ENCODE measurements at regions not wholly inside any gene's neighbourhood (a gene's known extent, or its start where the extent isn't known, plus 50 kb on each side); places are given as distances from the start of the nearest gene placed in this dataset.

DNA sequence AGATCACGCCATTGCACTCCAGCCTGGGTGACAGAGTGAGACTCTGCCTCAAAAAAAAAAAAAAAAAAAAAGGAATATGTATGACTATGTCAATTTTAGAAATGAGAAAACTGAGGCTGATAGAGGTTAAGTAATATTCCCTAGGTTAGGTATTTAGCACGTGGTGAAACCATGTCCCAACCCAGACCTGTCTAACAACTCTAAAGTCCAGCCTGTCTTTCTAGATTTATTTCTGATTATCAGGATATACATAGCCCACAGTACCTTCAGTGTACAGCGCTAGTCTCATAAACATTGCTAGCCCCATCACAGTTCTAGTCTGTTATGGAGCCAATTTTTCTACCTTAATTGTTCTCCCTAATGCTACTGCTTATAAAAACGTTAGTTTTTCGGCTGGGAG is 88.4 kb upstream of the RAP2B start:
- intact Hi-C loops (cut with micrococcal nuclease; ENCODE audit: unreplicated experiment) (no loop called here), in situ Hi-C loops (cut with MboI) (no loop called here)
- Histone ChIP-seq H3K27me3 (replicated peaks in 1 of 2; ENCODE audit: control insufficient read depth in 2 of 2, insufficient read depth in 2 of 2, low read length in 1 of 2) (no peaks in the 10 kb centered on the region), H4K20me1 (ENCODE audit: control insufficient read depth, insufficient read depth) (no peaks in the 10 kb centered on the region), H3K4me2 (ENCODE audit: control insufficient read depth, insufficient read depth) (no peak overlapping the region), H3K9ac (ENCODE audit: control insufficient read depth, insufficient read depth, low read length) (no peak overlapping the region), H3K79me2 (ENCODE audit: control insufficient read depth, insufficient read depth, low read length) (no peaks in the 10 kb centered on the region), H3K4me1 (ENCODE audit: control insufficient read depth, insufficient read depth, low read length) (no peaks in the 10 kb centered on the region), H3K36me3 (ENCODE audit: control insufficient read depth in 2 of 2, insufficient read depth in 2 of 2, low read length in 1 of 2) (no peaks in the 10 kb centered on the region), H3K9me3 (replicated peaks; ENCODE audit: control insufficient read depth, insufficient read depth, low read length) (no peaks in the 10 kb centered on the region), H2AFZ (ENCODE audit: control insufficient read depth, low read depth, low read length) (no peak overlapping the region), H3K4me3 (no peak overlapping the region), H3K27ac (ENCODE audit: control insufficient read depth, insufficient read depth) (no peak overlapping the region)
- SMC1A ChIA-PET (ENCODE audit: uncharacterized antibody, unreplicated experiment): no interaction called here
- WGBS (ENCODE audit: insufficient coverage, insufficient replicate concordance, low lambda C conversion rate, missing lambda C conversion rate): 33% methylated on average over 5 of the region's 5 CpGs
- CTCF ChIA-PET: no interaction called here
- no peak for DNase-seq (ENCODE audit: low read depth, low spot score)
- FAIRE-seq: no peak
- POLR2A ChIA-PET: no interaction called here
- ATAC-seq: no peak
- BruUV-seq (replicated peaks): no TSS peak
- RAD21 ChIA-PET (ENCODE audit: unreplicated experiment): no interaction called here
- TF ChIP-seq BRCA1 (IDR thresholded peaks at IDR 0.05; ENCODE audit: low read depth, low read length) (no peak), CREB1 (IDR thresholded peaks at IDR 0.05; ENCODE audit: low read depth) (no peak), POLR2AphosphoS5 (IDR thresholded peaks at IDR 0.05; ENCODE audit: low read length) (no peak), LARP7 (IDR thresholded peaks at IDR 0.05) (no peak), NBN (IDR thresholded peaks at IDR 0.05) (no peak), EP300 (IDR thresholded peaks at IDR 0.05; ENCODE audit: borderline replicate concordance in 1 of 2, control insufficient read depth in 1 of 2, low read depth in 2 of 2, low read length in 2 of 2) (no peak), NR2F1 (conservative IDR thresholded peaks at IDR 0.05) (no peak), POU2F2 (IDR thresholded peaks at IDR 0.05; ENCODE audit: borderline replicate concordance, low read depth, low read length) (no peak), SIN3A (IDR thresholded peaks at IDR 0.05; ENCODE audit: low read depth, low read length) (no peak), SMC3 (IDR thresholded peaks at IDR 0.05; ENCODE audit: borderline replicate concordance, low read length) (no peak), CTCF (IDR thresholded peaks at IDR 0.05 in 2 of 3, conservative IDR thresholded peaks at IDR 0.05 in 1 of 3; ENCODE audit: control insufficient read depth in 2 of 3, extremely low read depth in 1 of 3, insufficient read depth in 1 of 3, low read depth in 3 of 3, low read length in 3 of 3) (no peak), SMARCA5 (IDR thresholded peaks at IDR 0.05) (no peak), MTA3 (IDR thresholded peaks at IDR 0.05; ENCODE audit: borderline replicate concordance, low read length) (no peak), ZNF217 (IDR thresholded peaks at IDR 0.05) (no peak)
- TF ChIP-seq, protein P1, sequence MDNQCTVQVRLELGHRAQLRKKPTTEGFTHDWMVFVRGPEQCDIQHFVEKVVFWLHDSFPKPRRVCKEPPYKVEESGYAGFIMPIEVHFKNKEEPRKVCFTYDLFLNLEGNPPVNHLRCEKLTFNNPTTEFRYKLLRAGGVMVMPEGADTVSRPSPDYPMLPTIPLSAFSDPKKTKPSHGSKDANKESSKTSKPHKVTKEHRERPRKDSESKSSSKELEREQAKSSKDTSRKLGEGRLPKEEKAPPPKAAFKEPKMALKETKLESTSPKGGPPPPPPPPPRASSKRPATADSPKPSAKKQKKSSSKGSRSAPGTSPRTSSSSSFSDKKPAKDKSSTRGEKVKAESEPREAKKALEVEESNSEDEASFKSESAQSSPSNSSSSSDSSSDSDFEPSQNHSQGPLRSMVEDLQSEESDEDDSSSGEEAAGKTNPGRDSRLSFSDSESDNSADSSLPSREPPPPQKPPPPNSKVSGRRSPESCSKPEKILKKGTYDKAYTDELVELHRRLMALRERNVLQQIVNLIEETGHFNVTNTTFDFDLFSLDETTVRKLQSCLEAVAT (IDR thresholded peaks at IDR 0.05): no peak
- TF ChIP-seq, protein P2, sequence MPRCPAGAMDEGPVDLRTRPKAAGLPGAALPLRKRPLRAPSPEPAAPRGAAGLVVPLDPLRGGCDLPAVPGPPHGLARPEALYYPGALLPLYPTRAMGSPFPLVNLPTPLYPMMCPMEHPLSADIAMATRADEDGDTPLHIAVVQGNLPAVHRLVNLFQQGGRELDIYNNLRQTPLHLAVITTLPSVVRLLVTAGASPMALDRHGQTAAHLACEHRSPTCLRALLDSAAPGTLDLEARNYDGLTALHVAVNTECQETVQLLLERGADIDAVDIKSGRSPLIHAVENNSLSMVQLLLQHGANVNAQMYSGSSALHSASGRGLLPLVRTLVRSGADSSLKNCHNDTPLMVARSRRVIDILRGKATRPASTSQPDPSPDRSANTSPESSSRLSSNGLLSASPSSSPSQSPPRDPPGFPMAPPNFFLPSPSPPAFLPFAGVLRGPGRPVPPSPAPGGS (IDR thresholded peaks at IDR 0.05; ENCODE audit: borderline replicate concordance, insufficient read depth, low read depth, low read length, poor library complexity, severe bottlenecking): no peak
- TF ChIP-seq, protein P3, sequence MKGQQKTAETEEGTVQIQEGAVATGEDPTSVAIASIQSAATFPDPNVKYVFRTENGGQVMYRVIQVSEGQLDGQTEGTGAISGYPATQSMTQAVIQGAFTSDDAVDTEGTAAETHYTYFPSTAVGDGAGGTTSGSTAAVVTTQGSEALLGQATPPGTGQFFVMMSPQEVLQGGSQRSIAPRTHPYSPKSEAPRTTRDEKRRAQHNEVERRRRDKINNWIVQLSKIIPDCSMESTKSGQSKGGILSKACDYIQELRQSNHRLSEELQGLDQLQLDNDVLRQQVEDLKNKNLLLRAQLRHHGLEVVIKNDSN (IDR thresholded peaks at IDR 0.05; ENCODE audit: borderline replicate concordance, extremely low read length, insufficient read depth, low read depth, low read length): no peak
- TF ChIP-seq, protein P4, sequence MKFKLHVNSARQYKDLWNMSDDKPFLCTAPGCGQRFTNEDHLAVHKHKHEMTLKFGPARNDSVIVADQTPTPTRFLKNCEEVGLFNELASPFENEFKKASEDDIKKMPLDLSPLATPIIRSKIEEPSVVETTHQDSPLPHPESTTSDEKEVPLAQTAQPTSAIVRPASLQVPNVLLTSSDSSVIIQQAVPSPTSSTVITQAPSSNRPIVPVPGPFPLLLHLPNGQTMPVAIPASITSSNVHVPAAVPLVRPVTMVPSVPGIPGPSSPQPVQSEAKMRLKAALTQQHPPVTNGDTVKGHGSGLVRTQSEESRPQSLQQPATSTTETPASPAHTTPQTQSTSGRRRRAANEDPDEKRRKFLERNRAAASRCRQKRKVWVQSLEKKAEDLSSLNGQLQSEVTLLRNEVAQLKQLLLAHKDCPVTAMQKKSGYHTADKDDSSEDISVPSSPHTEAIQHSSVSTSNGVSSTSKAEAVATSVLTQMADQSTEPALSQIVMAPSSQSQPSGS (IDR thresholded peaks at IDR 0.05; ENCODE audit: low read length): no peak

Measured in GM12878 (cell line).